ENCODE measurements at regions not wholly inside any gene's neighbourhood (a gene's known extent, or its start where the extent isn't known, plus 50 kb on each side); places are given as distances from the start of the nearest gene placed in this dataset.

- TF ChIP-seq POLR2A (IDR thresholded peaks at IDR 0.05) = no peak
- TF ChIP-seq, protein P1, sequence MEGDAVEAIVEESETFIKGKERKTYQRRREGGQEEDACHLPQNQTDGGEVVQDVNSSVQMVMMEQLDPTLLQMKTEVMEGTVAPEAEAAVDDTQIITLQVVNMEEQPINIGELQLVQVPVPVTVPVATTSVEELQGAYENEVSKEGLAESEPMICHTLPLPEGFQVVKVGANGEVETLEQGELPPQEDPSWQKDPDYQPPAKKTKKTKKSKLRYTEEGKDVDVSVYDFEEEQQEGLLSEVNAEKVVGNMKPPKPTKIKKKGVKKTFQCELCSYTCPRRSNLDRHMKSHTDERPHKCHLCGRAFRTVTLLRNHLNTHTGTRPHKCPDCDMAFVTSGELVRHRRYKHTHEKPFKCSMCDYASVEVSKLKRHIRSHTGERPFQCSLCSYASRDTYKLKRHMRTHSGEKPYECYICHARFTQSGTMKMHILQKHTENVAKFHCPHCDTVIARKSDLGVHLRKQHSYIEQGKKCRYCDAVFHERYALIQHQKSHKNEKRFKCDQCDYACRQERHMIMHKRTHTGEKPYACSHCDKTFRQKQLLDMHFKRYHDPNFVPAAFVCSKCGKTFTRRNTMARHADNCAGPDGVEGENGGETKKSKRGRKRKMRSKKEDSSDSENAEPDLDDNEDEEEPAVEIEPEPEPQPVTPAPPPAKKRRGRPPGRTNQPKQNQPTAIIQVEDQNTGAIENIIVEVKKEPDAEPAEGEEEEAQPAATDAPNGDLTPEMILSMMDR (IDR thresholded peaks at IDR 0.05) = no peak
Observed at GRCh38 chr3:176087066-176087697, 1110.1 kb downstream of the TBL1XR1 start.
